Endothelial cell of umbilical vein (primary cell): ENCODE measurements at regions not wholly inside any gene's neighbourhood (a gene's known extent, or its start where the extent isn't known, plus 50 kb on each side); places are given as distances from the start of the nearest gene placed in this dataset.

ENCODE experiments used
- BruUV-seq: library from RNA; stranded (reverse); fragments of 400-500 nt; replicated peaks from 2 replicates; lab custom pipeline; 2021; lab: Mats Ljungman, UMichigan
- CTCF ChIA-PET: fragments of 300-600, 350-600 bp; sonication (Branson Sonifier 250); formaldehyde crosslinking; loops from one replicate; lab custom pipeline; 2021; ENCODE audit warnings: antibody characterized with exemption, inconsistent platforms; lab: Charles Lee
- POLR2A ChIA-PET: fragments of 300-600, 350-600 bp; sonication (Branson Sonifier 250); formaldehyde crosslinking; loops from one replicate; lab custom pipeline; 2021; ENCODE audit warnings: antibody characterized with exemption, inconsistent platforms; lab: Charles Lee
- DNase-seq: peaks from one replicate; pipeline ENCODE4 v3.0.0-alpha.2; 2011; ENCODE audit warnings: low read depth, low spot score
- FAIRE-seq: peaks from 2 replicates; lab custom pipeline; 2011; peaks lifted over from hg19 to GRCh38; lab: Jason Lieb, UNC
- H2AFZ ChIP-seq: 2 replicates; pipeline ENCODE4 v1.6.0; 2012; ENCODE audit warnings: low read depth, low read length, control low read depth, inconsistent platforms
- H3K27ac ChIP-seq: 2 replicates; pipeline ENCODE4 v1.5.1; 2011; ENCODE audit warnings: low read depth, mild to moderate bottlenecking, control low read depth, low read length, moderate library complexity; ENCODE audit not compliant: insufficient read depth
- H3K27me3 ChIP-seq, 2 experiments: 2 replicates each; pipeline versions ENCODE4 v1.6.0 to v1.6.1; 2011; ENCODE audit warnings: low read length in 2 of 2, mixed read lengths in 1 of 2; ENCODE audit not compliant: control insufficient read depth in 2 of 2, insufficient read depth in 2 of 2
- H3K36me3 ChIP-seq, 2 experiments: 2 replicates in 1 of 2; 3 replicates in 1 of 2; pipeline ENCODE4 v1.5.1; 2011; ENCODE audit warnings: low read length in 2 of 2, mild to moderate bottlenecking in 1 of 2, moderate library complexity in 1 of 2; ENCODE audit not compliant: control insufficient read depth in 2 of 2, insufficient read depth in 2 of 2; ENCODE audit errors: extremely low read depth in 1 of 2
- H3K4me1 ChIP-seq: 3 replicates; pipeline ENCODE4 v1.5.1; 2011; ENCODE audit warnings: mild to moderate bottlenecking, low read length; ENCODE audit not compliant: control insufficient read depth, insufficient read depth; ENCODE audit errors: extremely low read depth
- H3K4me2 ChIP-seq: 2 replicates; pipeline ENCODE4 v1.6.1; 2011; ENCODE audit warnings: low read length, control low read depth, mixed read lengths; ENCODE audit not compliant: insufficient read depth
- H3K4me3 ChIP-seq, 3 experiments: fragments of 200-600 bp in 1 of 3; sonication (generic), shearing (Covaris generic) in 1 of 3; replicated peaks in 1 of 3; 2 replicates each; pipeline ENCODE4 v1.5.1; 2011 to 2016; ENCODE audit warnings: control low read depth in 3 of 3, low read length in 3 of 3, mild to moderate bottlenecking in 2 of 3, inconsistent platforms in 1 of 3, low read depth in 1 of 3, moderate library complexity in 1 of 3; ENCODE audit not compliant: insufficient read depth in 1 of 3
- H3K79me2 ChIP-seq: 2 replicates; pipeline ENCODE4 v1.6.0; 2012; ENCODE audit warnings: low read length, inconsistent platforms; ENCODE audit not compliant: control insufficient read depth, insufficient read depth
- H3K9ac ChIP-seq: replicated peaks from 2 replicates; pipeline ENCODE3; 2011; ENCODE audit warnings: low read length, control low read depth; ENCODE audit not compliant: insufficient read depth; ENCODE audit errors: extremely low read depth
- H3K9me1 ChIP-seq: replicated peaks from 3 replicates; pipeline ENCODE4 v1.6.0; 2011; ENCODE audit warnings: mild to moderate bottlenecking, low read length; ENCODE audit not compliant: control insufficient read depth, insufficient read depth; ENCODE audit errors: extremely low read depth
- H3K9me3 ChIP-seq: replicated peaks from 2 replicates; pipeline ENCODE4 v1.5.1; 2012; ENCODE audit warnings: low read length, inconsistent platforms; ENCODE audit not compliant: control insufficient read depth, insufficient read depth
- H4K20me1 ChIP-seq: replicated peaks from 2 replicates; pipeline ENCODE3; 2011; ENCODE audit warnings: mild to moderate bottlenecking, low read length; ENCODE audit not compliant: control insufficient read depth, insufficient read depth; ENCODE audit errors: extremely low read depth
- EZH2 ChIP-seq: IDR thresholded peaks from 2 replicates; pipeline ENCODE4 v1.6.1; 2012; ENCODE audit warnings: borderline replicate concordance, low read depth, mild to moderate bottlenecking, moderate library complexity, low read length, inconsistent platforms; ENCODE audit not compliant: severe bottlenecking
- FOS ChIP-seq: IDR thresholded peaks from 2 replicates; pipeline ENCODE4 v1.6.1; 2011; ENCODE audit warnings: mild to moderate bottlenecking, low read length, moderate library complexity, borderline replicate concordance; ENCODE audit not compliant: insufficient read depth
- GATA2 ChIP-seq: IDR thresholded peaks from 2 replicates; pipeline ENCODE4 v1.7.0; 2011; ENCODE audit warnings: low read depth, mild to moderate bottlenecking, moderate library complexity, mixed read lengths, low read length; ENCODE audit not compliant: insufficient read length, insufficient read depth
- JUN ChIP-seq: IDR thresholded peaks from 2 replicates; pipeline ENCODE4 v1.6.1; 2011; ENCODE audit warnings: borderline replicate concordance, low read depth; ENCODE audit not compliant: insufficient read length, insufficient read depth
- MYC ChIP-seq: IDR thresholded peaks from one replicate; pipeline ENCODE4 v1.6.1; 2011; ENCODE audit warnings: mild to moderate bottlenecking, low read depth, low read length
- POLR2A ChIP-seq: IDR thresholded peaks from 2 replicates; pipeline ENCODE4 v1.6.1; 2012; ENCODE audit warnings: low read depth, mild to moderate bottlenecking, control low read depth, low read length
- POLR2AphosphoS5 ChIP-seq: IDR thresholded peaks from 2 replicates; pipeline ENCODE4 v1.6.1; 2012; ENCODE audit warnings: low read depth, mild to moderate bottlenecking, control low read depth, low read length, moderate library complexity; ENCODE audit not compliant: insufficient read depth
- dilution Hi-C: fragments of 300-500 bp; cut with MboI; formaldehyde crosslinking; loops from one replicate; pipeline ENCODE4 v1.15.0; 2019; ENCODE audit warnings: low sequenced_read_pairs; ENCODE audit not compliant: extremely low pct_ligation_motif_present
- intact Hi-C: fragments of 100-400 bp; cut with micrococcal nuclease; formaldehyde crosslinking; loops from one replicate; pipeline ENCODE4 v1.10.0; 2022
- TF ChIP-seq, protein P1 (sequence below): IDR thresholded peaks from 2 replicates; pipeline ENCODE4 v1.6.1; 2011; ENCODE audit not compliant: insufficient read depth, insufficient read length
- TF ChIP-seq, protein P2 (sequence below), 2 donors: IDR thresholded peaks; 1 replicate in 1 of 2; 2 replicates in 1 of 2; pipeline ENCODE4 v1.5.1; 2011; ENCODE audit warnings: low read length in 2 of 2, mild to moderate bottlenecking in 2 of 2, moderate library complexity in 2 of 2, control low read depth in 1 of 2, inconsistent platforms in 1 of 2, low read depth in 1 of 2; ENCODE audit not compliant: insufficient read depth in 1 of 2; ENCODE audit errors: extremely low read depth in 1 of 2

DNA sequence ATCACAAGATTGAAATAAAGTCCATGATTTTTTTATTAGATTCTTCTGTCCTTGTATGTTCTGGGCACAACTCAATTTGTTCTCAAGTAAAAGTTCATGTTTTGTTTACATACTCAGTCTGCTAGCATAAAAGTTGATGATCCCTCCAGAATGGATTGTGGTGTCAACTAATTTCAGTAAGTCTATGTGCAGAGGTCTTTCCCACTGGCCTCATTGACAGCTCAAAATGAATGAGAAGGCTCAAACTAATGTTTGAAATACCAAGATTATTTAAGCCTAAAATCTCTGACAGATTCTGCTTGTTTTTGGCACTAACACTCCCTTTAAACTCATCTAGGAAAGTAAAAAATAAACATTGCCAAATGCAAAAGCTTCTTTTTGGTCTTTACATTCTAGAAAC is 561.2 kb upstream of the CNTNAP5 start:
- no peak overlapping the region for H2AFZ ChIP-seq
- no peaks in the 10 kb centered on the region for H3K79me2 ChIP-seq
- no peak overlapping the region for H3K9ac ChIP-seq
- ChIA-PET CTCF (no interaction called here), POLR2A (no interaction called here)
- H3K4me1 ChIP-seq: no peaks in the 10 kb centered on the region
- no TSS peak for BruUV-seq
- H3K4me3 ChIP-seq: no peak overlapping the region
- H3K27ac ChIP-seq: no peak overlapping the region
- DNase-seq: no peak
- dilution Hi-C loops (no loop called here), intact Hi-C loops (no loop called here)
- H4K20me1 ChIP-seq: no peaks in the 10 kb centered on the region
- H3K9me1 ChIP-seq: no peaks in the 10 kb centered on the region
- no peaks in the 10 kb centered on the region for H3K27me3 ChIP-seq
- no peak overlapping the region for H3K4me2 ChIP-seq
- H3K36me3 ChIP-seq: no peaks in the 10 kb centered on the region
- FAIRE-seq: no peak
- TF ChIP-seq POLR2AphosphoS5 (no peak), JUN (no peak), FOS (no peak), POLR2A (no peak), EZH2 (no peak), GATA2 (no peak), MYC (no peak)
- TF ChIP-seq, protein P1, sequence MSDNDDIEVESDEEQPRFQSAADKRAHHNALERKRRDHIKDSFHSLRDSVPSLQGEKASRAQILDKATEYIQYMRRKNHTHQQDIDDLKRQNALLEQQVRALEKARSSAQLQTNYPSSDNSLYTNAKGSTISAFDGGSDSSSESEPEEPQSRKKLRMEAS: no peak
- TF ChIP-seq, protein P2, sequence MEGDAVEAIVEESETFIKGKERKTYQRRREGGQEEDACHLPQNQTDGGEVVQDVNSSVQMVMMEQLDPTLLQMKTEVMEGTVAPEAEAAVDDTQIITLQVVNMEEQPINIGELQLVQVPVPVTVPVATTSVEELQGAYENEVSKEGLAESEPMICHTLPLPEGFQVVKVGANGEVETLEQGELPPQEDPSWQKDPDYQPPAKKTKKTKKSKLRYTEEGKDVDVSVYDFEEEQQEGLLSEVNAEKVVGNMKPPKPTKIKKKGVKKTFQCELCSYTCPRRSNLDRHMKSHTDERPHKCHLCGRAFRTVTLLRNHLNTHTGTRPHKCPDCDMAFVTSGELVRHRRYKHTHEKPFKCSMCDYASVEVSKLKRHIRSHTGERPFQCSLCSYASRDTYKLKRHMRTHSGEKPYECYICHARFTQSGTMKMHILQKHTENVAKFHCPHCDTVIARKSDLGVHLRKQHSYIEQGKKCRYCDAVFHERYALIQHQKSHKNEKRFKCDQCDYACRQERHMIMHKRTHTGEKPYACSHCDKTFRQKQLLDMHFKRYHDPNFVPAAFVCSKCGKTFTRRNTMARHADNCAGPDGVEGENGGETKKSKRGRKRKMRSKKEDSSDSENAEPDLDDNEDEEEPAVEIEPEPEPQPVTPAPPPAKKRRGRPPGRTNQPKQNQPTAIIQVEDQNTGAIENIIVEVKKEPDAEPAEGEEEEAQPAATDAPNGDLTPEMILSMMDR (IDR thresholded peaks at IDR 0.05; ENCODE audit: extremely low read depth in 1 of 2, insufficient read depth in 1 of 2, low read depth in 1 of 2, low read length in 2 of 2): no peak
- H3K9me3 ChIP-seq: peaks cover 2% of the 10 kb centered on the region
